GM12892 (cell line): ENCODE measurements at regions not wholly inside any gene's neighbourhood (a gene's known extent, or its start where the extent isn't known, plus 50 kb on each side); places are given as distances from the start of the nearest gene placed in this dataset.

Experiments used
- POLR2A ChIP-seq: IDR thresholded peaks from 2 replicates; pipeline ENCODE4 v1.6.1; 2011; ENCODE audit warnings: low read depth, low read length, control low read depth
- POLR2AphosphoS5 ChIP-seq: IDR thresholded peaks from 2 replicates; pipeline ENCODE4 v1.6.1; 2011; ENCODE audit warnings: low read depth, low read length, control low read depth
- TAF1 ChIP-seq: IDR thresholded peaks from 2 replicates; pipeline ENCODE4 v1.6.1; 2011; ENCODE audit warnings: low read depth, mild to moderate bottlenecking, control low read depth, low read length, borderline replicate concordance

GRCh38 chr16:51049678-51050376 lies 101.2 kb downstream of the SALL1 start:
- TF ChIP-seq POLR2AphosphoS5: no peak
- TF ChIP-seq POLR2A: no peak
- no peak for TF ChIP-seq TAF1
